GM21367 (cell line): ENCODE measurements at regions not wholly inside any gene's neighbourhood (a gene's known extent, or its start where the extent isn't known, plus 50 kb on each side); places are given as distances from the start of the nearest gene placed in this dataset.

Experiments
- ATAC-seq: cut with Tn5 transposase; IDR thresholded peaks from one replicate; pipeline ENCODE4 v1.9.1; 2021; ENCODE audit not compliant: unreplicated experiment

DNA sequence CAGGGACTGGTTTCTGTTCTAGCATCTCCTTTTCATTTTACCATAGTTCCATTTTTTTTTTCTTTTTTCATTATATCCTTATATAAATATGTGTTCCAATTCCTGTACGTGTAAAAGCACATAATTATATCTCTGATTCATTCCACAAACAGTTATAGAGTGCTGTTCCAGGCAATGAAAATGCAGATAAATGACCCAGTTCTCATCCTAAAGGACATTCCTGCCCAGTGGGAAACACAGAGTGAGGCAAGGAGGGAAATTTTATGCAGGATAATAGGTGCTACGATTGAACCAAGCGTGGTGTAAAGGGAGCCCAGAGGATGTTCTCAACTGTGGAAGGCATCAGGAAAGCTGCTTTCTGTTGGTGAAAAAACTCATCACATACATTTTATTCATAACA is 408.1 kb downstream of the GATA3 start:
- ATAC-seq, result no peak

DNA sequence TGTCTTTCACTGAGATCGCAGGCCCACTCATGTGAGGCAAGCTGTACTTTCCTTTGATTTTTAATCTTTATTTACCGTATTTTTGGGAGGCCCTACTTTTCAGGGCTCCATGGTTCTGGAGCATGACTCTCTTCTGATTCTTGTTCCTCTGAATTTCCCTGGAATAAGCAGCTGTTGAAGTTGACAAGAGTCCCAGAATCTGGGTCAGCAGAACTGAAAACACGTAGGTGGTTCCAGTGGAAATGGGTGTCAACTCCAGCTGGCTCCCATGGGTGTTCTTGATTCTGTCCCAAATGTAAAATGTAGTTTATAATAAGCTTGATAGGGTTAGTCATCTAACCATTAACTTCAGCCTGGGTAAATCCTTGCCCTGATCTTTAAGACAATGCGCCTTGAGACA is 409.4 kb downstream of the GATA3 start:
- ATAC-seq, result no peak

DNA sequence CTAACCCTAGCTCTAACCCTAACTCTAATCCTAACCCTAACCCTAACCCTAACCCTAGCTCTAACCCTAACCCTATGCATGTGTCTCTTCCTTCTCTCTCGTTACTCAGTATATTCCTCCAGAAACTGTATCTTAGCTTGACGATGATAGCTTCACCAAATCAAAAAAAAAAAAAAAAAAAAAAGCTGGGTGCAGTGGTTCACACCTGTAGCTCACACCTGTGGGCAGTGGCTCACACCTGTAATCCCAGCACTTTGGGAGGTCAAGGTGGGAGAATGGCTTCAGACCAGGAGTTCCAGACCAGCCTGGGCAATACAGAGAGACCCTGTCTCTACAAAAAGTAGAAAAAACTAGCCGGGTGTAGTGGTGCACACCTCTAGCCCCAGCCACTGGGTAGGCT is 414.0 kb downstream of the GATA3 start:
- ATAC-seq, result no peak

DNA sequence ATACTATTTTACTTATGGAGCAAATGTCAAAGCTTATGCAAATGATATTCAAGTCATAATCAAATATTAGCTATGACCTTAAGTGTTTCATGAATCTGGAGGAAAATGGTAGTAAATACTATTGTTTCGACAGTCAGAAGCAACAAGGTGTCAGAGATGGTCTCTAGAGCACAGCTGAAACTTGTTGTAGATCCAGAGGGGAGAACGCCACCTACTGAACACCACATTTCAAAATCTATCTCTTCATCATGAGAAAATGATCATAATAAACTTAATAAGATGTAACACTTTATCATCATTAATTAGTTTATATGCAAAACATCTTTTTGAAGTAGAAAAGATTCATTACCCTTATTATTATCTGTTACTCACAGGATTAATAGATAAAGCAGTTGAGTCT is 418.7 kb downstream of the GATA3 start:
- ATAC-seq, result no peak

DNA sequence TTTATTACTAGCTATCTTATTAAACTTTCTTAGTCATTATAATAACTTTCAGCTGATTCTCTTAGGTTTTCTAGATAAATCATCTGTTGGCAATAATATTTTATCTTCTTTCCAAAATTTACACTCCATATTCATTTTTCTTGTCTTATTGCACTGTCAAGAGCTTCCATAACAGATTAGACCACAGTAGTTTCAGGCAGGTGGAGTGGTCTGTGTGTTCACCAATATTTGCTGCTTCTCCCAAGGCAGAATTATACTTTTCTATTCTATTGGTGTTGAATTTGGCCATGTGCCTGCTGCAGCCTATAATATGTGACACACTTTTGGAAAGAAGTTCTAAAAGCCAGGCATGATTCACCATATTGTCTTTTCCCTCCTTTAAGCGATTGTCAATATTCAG is 422.8 kb downstream of the GATA3 start:
- no peak for ATAC-seq

DNA sequence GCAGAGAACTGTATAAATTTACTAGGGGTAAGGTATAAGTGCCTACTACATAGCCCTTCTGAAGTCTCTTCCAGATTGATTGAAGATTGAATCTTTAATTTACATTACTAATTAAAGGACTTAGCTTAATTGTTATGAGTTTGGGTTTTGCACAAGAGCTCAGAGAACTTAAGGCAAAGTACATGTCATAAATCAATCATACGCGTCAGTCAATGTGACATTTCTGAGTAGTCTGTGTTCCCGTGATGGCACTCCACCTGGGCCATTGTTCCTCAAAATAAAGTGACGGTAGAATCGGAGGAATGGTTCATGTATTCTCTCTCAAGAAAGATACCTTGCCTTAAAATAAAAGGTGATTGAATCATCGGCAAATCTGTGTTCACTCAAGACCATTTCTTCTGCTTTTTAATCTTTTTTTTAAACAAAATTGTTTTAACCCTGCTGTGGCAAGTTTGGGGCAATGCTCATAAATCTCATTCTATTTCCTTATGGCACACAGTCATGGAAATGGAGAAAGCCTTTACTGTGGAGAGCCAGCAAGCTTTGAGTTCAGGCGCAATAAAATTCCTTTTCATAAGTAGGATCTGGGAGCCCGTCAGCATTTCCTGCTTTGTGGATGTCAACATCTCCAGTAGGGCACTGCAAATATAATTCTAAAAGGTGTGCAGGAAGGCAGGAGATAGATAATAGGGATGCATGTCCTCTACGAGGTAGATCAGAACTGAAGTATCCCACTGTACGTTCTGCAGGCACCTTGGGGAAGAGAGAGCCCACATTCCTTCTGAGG is 427.4 kb downstream of the GATA3 start:
- no peak for ATAC-seq

DNA sequence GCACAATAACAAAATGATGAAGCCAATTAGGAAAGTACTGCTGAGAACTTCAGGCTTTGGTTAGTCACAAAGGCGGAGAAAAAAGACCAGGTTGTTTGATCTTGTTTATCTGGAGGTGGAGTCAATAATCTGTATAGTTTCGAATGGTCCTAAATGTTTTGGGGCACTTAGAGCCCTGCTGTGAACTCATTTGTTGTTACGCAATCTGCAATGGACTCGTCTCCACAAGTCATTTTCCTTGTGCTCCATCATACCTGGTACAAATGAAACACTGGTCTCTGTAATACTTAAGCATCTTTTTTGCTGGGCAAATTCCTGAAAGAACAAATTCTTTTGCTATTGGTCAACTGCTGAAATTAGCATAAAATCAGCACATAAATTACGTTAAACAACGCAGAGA is 430.5 kb downstream of the GATA3 start:
- no peak for ATAC-seq

DNA sequence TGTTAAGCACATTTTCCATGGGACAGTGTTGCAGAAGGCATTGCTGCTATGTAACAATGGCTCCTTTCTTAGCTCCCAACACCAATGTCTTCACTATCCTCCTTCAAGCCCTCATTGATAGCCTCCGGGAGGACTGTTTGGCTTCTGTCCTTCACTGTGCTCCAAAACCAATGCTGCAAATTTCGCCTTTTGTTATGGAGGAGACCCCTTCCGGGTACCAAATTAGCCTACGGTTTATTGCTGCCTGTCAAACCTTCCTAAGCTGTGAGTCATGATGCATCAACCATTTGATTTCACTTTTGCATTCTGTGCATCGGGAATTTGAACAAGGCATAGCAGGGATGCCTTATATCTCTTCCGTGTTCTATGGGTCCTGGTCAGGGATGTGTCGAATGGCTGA is 432.9 kb downstream of the GATA3 start:
- no peak for ATAC-seq

DNA sequence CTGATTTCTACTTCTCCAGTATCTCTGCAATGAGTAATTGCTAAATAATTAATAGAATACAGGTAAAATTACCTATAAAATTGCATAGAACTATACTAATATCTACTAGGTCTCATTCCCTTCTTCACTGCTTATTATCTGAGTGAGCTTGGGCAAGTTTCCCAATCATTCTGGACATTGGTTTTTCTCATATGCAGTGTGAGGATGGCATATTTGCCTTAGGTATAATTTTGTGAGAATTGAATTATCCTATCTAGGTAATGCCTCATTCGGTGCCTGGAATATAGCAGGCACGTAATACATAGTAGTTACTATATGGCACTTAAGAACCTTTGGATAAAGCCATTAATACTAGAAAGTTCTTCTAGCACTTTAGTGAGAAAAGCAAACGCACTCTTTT is 434.7 kb downstream of the GATA3 start:
- no peak for ATAC-seq

DNA sequence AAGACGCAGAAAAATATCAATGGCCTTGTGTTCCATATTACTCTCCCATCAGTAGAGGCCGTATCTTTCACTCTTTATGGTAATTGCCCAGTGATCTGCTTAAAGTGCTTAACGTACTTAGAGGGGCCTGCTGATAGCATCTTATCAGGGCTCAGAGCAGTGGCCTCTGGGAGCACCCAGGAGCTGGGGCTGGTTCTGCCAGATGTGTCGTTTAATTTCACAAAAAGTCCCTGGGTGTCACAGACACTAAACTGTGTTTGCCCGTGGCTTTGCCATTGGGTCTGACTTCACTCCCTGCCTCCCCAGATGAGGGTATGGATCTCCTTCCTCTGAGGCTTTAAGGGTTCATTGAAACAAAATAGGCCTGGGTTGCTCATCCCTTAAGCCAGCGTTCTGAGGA is 435.3 kb downstream of the GATA3 start:
- ATAC-seq, result no peak

DNA sequence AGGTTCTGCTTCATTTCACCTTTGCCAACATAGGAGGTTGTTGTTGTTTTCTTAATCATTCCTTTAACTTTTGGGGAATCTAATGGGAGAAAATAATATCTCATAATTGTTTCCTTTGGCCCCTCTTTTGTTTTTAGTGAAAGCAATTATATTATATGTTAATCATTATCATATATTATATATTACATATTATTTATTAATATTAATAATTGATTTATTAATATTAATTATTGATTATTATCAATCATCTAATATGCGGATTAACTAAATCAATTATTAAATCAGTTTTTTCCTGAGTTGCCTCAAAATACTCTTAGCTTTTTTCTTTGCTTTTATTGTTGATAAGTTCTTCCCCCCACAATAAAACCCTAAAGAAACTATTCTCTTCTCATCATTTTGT is 443.8 kb downstream of the GATA3 start:
- no peak for ATAC-seq

DNA sequence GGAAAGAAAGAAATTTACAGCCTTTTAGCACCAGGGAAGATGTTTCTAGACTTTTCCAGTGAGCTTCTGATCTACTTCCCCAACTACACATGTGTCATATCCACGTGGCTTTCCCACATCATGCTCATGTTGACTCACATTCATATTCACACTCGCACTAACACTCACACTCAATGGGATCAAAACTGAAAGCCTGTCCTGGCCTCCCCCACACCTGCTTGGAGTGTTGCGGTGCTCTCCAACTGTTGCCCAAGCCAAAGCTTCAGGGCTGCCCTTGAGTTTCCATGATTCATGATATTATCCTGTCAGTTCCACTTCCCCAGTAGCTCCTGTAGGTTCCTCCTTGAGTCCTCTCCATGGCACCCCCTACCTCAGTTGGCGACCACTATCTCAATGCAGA is 444.4 kb downstream of the GATA3 start:
- ATAC-seq, result no peak

DNA sequence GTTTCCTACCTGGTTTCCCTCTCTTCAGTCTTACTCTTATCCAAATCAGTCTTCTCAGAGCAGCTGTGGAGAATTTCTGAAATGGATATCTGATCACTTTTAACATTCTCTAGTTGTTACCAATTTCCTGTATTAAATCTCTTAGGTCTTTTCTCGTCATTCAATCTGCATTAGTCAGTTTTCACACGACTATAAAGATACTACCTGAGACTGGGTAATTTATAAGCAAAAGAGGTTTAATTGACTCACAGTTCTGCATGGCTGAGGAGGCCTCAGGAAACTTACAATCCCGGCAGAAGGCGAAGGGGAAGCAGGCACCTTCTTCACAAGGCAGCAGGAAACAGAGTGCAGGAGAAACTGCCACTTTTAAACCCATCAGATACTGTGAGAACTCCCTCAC is 444.8 kb downstream of the GATA3 start:
- ATAC-seq, result no peak

DNA sequence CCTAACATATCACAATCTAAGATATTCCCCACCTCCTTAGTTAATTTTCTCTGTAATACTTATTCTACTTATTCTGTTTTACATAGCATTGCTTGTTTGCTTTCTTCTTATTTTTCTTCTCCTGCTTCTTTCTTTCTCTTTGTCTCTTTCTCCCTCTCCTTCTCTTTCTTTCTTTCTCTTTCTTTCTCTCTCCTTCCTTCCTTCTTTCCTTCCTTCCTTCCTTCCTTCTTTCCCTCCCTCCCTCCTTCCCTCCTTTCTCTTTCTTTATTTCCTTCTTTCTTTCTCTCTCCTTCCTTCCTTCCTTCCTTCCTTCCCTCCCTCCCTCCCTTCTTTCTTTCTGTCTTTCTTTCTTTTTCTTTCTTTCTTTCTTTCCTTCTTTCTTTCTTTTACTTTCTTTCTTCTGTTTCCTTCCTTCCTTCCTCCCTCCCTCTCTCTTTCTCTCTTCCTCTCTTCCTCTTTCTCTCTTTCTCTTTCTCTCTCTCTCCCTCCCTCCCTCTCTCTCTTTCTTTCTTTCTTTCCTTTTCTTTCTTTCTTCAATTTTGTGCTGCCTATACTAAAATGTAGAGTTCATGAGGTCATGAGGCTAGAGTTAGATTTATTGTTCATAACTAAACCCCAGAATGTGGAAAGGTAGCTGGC is 445.4 kb downstream of the GATA3 start:
- no peak for ATAC-seq

DNA sequence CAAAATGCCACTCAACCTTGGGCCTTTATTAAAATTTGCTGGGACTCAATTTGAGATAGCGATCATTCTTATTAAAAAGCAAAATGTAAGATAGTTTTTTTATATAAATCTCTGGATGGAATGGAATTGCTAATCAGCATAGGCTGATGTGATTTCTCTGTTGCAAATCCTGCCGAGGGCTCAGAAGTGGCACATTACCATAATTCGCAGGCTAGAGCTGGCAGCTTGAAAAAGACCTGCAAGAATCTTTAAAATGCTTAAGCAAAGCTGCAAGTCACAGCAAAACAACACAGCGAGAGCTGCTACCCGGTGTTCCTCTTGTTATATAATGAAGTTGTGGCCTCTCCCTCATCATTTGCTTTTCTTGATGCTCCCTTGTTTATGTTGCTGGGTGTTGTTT is 448.1 kb downstream of the GATA3 start:
- no peak for ATAC-seq

DNA sequence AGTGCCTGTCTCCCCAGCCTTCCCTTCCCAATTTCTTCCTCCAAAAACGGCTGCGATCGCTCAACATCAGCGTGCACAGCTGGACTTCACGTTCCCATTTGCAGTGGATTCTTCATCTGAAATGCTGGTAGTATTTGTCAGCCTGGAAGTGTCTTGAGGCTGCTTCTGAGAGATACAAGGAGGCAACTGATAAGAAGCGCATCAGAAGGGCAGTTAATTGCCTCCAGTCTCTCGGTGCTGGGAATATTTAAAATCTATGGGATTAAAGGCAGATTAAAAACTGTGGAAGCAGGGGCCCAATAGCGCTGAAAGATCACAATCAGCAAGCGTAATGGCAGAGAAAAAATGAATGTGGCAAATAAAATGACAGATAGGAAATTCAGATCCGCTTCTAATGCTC is 450.0 kb downstream of the GATA3 start:
- ATAC-seq, result no peak

DNA sequence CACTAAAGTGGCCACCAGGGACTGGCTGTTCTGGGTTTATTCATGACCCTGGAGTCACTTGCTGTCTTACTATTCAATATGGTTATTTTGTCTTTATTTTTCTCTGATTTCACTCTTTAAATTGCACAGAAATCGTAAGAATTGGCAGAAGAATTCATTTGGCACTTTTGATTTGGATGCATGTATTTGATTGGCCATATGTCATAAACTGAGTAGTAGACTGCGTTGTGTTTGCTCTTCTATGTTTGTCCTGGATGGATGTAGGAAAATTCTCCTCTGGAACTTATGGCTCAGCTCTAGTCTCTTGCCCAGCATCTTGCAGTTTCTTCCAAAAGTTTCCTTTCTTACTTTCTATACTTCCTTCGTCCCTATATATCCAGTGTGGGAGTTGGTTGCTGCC is 452.7 kb downstream of the GATA3 start:
- ATAC-seq, result no peak

DNA sequence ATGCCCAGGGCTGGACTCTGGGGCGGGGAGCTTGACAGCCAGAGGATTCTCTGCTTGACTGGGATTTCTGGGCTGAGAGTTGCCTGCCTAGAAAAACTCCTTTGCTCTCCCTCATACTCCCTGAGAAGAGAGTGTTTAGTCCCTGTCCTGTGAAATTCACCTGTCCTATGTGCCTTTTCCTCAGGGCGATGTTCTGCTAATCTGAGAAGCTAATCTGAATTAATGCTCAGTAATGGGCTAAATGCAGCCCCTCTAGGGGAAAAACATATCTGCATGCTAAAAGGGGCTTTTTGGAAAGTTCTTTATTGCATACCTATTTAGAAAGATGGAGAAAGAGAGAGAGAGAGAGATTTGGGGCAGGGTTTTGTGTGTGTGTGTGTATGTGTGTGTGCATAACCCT is 454.4 kb downstream of the GATA3 start:
- ATAC-seq, result no peak

DNA sequence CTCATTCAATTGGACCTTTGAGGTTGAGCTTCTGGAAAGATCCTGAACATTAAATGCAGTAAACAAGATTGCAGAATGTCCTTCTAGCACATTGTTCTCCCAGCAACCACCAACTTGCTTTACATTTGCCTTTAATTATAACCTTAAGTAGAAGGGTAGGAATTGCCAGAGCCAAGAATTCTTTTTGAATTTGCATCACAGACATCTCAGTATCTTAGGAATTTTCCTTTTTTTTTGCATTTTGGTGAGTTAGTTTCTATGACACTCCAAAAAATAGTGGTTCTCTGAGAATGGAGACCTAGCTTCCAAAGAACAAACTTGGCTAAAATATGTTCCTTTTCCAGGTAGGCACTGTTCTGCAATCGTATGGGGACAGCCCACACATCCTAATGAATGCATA is 456.0 kb downstream of the GATA3 start:
- no peak for ATAC-seq

DNA sequence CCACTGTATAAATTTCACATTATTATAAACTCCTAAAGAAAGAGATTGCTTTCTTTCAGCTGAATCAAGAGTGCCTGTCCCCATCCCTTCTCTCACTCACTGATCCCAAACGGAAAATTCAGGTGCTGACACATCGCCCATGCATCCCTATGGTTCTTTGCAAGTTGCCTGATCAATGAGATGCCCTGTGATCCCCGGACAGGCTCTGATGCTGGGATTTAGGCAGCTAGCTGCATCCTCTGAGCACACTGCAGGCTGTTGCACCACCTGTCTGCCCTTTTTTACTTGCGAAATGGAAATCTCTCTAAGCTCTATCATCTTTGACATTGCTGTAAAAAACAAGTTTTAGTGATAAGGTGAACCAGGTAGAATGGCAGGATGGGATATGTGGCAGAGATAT is 456.5 kb downstream of the GATA3 start:
- no peak for ATAC-seq

DNA sequence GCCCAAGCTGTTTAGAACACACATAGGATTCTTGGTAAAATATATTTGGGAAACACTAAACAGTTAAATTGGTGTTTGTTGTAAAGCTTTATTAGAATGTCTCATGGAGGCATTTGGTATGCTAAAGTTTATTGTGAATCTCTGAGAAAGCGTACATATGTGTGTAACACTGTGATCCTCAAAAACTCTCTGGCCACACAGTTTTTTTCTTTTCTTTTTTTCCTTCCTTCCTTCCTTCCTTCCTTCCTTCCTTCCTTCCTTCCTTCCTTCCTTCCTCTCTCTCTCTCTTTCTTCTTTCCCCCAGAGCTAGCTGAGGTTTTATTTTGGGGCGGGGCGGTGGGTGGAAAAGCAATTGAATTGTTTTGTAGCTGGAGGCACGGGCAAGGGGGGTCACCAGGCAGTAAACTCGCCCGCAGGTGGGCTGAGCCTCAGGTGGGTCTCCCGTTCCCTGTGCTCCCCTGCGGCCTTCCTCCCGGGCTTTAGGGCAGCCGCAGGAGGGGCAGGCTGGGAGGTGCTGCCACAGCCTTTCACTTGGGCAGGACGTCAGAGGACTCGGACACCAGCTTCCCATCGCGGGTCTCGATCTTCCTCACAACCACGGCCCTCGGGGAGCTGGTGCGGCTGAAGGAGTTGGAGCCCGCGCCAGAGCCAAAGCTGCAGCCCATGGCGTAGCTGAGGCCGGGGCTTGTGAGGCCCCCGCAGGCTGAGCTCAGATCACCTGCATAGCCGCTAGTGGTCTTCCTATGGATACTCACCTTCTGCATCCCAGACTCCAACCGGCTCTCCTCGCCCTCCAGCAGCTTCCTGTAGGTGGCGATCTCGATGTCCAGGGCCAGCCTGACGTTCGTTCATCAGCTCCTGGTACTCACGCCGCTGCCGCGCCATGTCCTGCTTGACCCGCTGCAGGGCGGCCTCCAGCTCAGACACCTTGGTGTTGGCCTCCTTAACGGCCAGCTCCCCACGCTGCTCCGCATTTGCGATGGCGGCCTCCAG is 459.0 kb downstream of the GATA3 start:
- ATAC-seq, result no peak

DNA sequence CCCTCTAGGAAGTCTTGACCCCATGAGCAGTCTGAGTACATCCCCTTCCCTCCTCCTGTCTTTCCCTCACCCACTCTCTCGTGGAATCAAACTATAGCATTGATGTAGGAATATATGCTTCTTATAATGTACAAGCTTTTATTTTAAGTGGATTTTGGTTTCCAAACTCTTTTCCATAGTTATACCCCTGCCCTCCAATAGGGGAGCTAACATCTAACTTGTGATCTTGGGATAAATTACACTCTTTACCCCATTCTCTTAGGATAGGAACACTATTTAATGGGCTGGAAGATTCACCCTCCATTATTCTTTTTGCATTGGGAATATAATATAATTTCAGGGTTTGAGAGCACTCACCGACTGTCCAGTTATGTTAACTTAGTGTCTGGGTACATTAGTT is 465.9 kb downstream of the GATA3 start:
- ATAC-seq, result no peak
